RWPE2 (cell line): ENCODE measurements at regions not wholly inside any gene's neighbourhood (a gene's known extent, or its start where the extent isn't known, plus 50 kb on each side); places are given as distances from the start of the nearest gene placed in this dataset.

Experiments used
- ATAC-seq: fragments of 200-7000 bp; cut with Tn5 transposase; 3 replicates; pipeline ENCODE4 v1.9.1; 2021; ENCODE audit warnings: low read depth
- DNase-seq: peaks from one replicate; pipeline ENCODE4 v3.0.0-alpha.2; 2020; ENCODE audit warnings: low spot score
- H3K27ac ChIP-seq: fragments of 450-650 bp; 2 replicates; pipeline ENCODE4 v1.5.1; 2017; ENCODE audit warnings: mild to moderate bottlenecking; ENCODE audit not compliant: poor library complexity, severe bottlenecking
- H3K27me3 ChIP-seq: fragments of 250-450 bp; sonication (Bioruptor Pico); 2 replicates; pipeline ENCODE4 v1.5.1; 2021; ENCODE audit warnings: mild to moderate bottlenecking, moderate library complexity; ENCODE audit not compliant: insufficient read depth, poor library complexity, severe bottlenecking
- H3K36me3 ChIP-seq: fragments of 250-450 bp; sonication (Bioruptor Pico); 2 replicates; pipeline ENCODE4 v1.5.1; 2020; ENCODE audit warnings: low read depth, mild to moderate bottlenecking, moderate library complexity
- H3K4me1 ChIP-seq: fragments of 250-450 bp; sonication (Bioruptor Pico); 2 replicates; pipeline ENCODE4 v1.5.1; 2021; ENCODE audit warnings: mild to moderate bottlenecking, moderate library complexity; ENCODE audit not compliant: insufficient read depth, poor library complexity, severe bottlenecking
- H3K4me3 ChIP-seq: fragments of 250-450 bp; sonication (Bioruptor Pico); 2 replicates; pipeline ENCODE4 v1.5.1; 2021; ENCODE audit warnings: mild to moderate bottlenecking, moderate library complexity; ENCODE audit not compliant: severe bottlenecking
- H3K9me3 ChIP-seq: fragments of 250-450 bp; sonication (Bioruptor Pico); 2 replicates; pipeline ENCODE4 v1.5.1; 2021; ENCODE audit warnings: mild to moderate bottlenecking, moderate library complexity; ENCODE audit not compliant: severe bottlenecking
- CTCF ChIP-seq: fragments of 450-650 bp; IDR thresholded peaks from one replicate; pipeline ENCODE4 v1.5.1; 2017; ENCODE audit warnings: mild to moderate bottlenecking, moderate library complexity; ENCODE audit not compliant: poor library complexity, severe bottlenecking

- no peak overlapping the region for H3K4me3 ChIP-seq
- no peak for TF ChIP-seq CTCF
- peaks cover 24% of the 10 kb centered on the region for H3K4me1 ChIP-seq
- peak overlapping the region; percentile 97 for H3K27ac ChIP-seq
- peak; percentile 79 for ATAC-seq
- no peaks in the 10 kb centered on the region for H3K27me3 ChIP-seq
- H3K9me3 ChIP-seq = no peaks in the 10 kb centered on the region
- H3K36me3 ChIP-seq = no peaks in the 10 kb centered on the region
- DNase-seq = peak; percentile 91
These were observed 102.9 kb upstream of the FAM20C start for GRCh38 chr7:89232-90019.

GRCh38 chr7:90111-91063 is 102.0 kb upstream of the FAM20C start:
- no peaks in the 10 kb centered on the region for H3K36me3 ChIP-seq
- H3K27ac ChIP-seq = peak overlapping the region; percentile 97
- H3K9me3 ChIP-seq = no peaks in the 10 kb centered on the region
- DNase-seq (no peak), ATAC-seq (peak; percentile 73)
- H3K27me3 ChIP-seq = no peaks in the 10 kb centered on the region
- no peak overlapping the region for H3K4me3 ChIP-seq
- H3K4me1 ChIP-seq = peaks cover 30% of the 10 kb centered on the region
- peak; percentile 16 for TF ChIP-seq CTCF

DNA sequence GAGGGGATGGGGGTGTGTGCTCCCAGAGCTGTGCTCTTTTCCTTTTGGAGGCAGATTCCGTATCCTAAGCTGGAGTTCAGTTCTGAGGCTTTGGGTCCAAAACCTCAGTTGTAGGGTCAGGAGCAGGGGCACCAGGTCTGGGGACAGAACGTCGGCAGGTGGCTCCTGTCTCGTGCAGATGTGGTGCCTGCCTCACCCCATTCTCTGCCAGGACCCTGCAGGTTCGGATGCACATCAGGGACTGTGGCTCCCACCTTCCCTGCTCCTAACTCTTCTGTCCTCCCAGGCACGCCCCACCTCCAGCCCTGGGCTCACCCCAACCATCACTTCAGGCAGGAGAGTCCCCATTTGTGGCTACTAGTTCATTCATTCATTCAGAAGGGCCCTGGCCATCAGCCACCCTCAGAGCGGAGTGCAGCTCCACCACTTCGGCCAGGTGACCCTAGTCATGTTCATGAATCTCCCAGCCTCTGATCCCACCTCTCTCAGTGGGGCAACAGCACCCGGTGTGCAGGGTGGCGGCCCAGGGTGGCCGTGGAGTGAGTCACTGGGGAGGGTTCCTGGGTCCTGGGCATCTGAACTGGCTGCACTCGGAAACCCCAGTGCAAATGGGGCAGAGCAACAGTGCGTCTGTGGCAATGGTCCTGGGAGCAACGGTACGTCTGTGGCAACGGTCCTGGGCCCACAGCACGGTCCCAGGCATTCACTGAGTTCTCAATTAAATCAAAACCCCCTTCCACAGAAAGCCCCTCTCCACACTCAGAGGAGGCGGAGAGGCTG is 100.8 kb upstream of the FAM20C start:
- H3K4me3 ChIP-seq = no peak overlapping the region
- no peaks in the 10 kb centered on the region for H3K27me3 ChIP-seq
- ATAC-seq (no peak), DNase-seq (no peak)
- no peaks in the 10 kb centered on the region for H3K9me3 ChIP-seq
- H3K27ac ChIP-seq = peak overlapping the region; percentile 97
- no peaks in the 10 kb centered on the region for H3K36me3 ChIP-seq
- peaks cover 35% of the 10 kb centered on the region for H3K4me1 ChIP-seq
- no peak for TF ChIP-seq CTCF

DNA sequence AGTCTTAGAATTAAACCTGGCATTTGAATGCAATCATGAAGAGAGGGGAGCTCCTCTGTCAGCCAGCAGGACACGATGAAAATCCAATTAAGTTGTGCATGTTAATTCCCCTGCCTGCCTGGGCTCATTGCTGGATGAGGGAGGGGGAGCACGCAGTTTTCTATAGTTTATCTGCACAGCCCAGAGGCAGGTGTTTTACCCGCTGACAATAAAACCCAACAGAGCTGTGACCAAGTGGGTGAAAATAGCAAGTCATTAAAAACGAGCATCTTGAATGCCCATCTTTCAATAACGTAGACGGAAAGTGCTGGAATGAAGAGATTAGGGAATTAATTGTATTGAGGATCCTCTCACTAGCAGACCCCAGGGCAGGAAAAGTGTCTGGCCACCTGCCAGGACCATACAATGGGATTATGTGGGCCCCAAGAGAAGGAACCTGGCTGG is 100.1 kb upstream of the FAM20C start:
- Histone ChIP-seq H3K27ac (peak overlapping the region; percentile 97), H3K36me3 (no peaks in the 10 kb centered on the region), H3K4me3 (no peak overlapping the region), H3K9me3 (no peaks in the 10 kb centered on the region), H3K4me1 (peaks cover 35% of the 10 kb centered on the region), H3K27me3 (no peaks in the 10 kb centered on the region)
- no peak for DNase-seq
- ATAC-seq = no peak
- no peak for TF ChIP-seq CTCF
